Hematopoietic multipotent progenitor cell treated with erythropoietin and hydrocortisone succinate and interleukin-3 and kit ligand, for 8 days (in vitro differentiated cells): ENCODE measurements at regions not wholly inside any gene's neighbourhood (a gene's known extent, or its start where the extent isn't known, plus 50 kb on each side); places are given as distances from the start of the nearest gene placed in this dataset.
A peak's percentile ranks its signal among the peaks of the same experiment; 100 is the strongest.
"Not testable (repeated sequence)": the region's sequence is repeated elsewhere in the genome, so short reads cannot be mapped to it uniquely, and the experiment has no call there.

ENCODE experiments used
- DNase-seq: peaks from one replicate; pipeline ENCODE4 v3.0.0-alpha.2; 2015

GRCh38 chr4:37771771-37772170 is 54.7 kb upstream of the PGM2 start:
- no peak for DNase-seq

- DNase-seq, result no peak
These were observed 56.5 kb upstream of the PGM2 start for GRCh38 chr4:37770016-37770415.

GRCh38 chr4:37769391-37769989 is 57.0 kb upstream of the PGM2 start:
- peak; percentile 66 for DNase-seq

GRCh38 chr4:37767546-37767945 is 58.9 kb upstream of the PGM2 start:
- peak; percentile 80 for DNase-seq

- DNase-seq, result no peak
These were observed 59.5 kb upstream of the PGM2 start for GRCh38 chr4:37767019-37767418.

- no peak for DNase-seq
These were observed 60.7 kb upstream of the PGM2 start for GRCh38 chr4:37765741-37766140.

GRCh38 chr4:37763831-37764230 is 62.7 kb upstream of the PGM2 start:
- DNase-seq, result no peak

GRCh38 chr4:37762991-37763368 is 63.5 kb upstream of the PGM2 start:
- peak; percentile 17 for DNase-seq

GRCh38 chr4:37762294-37762990 is 64.0 kb upstream of the PGM2 start:
- DNase-seq, result peak; percentile 56

GRCh38 chr4:37760840-37761239 is 65.6 kb upstream of the PGM2 start:
- no peak for DNase-seq

- DNase-seq, result no peak
These were observed 66.7 kb upstream of the PGM2 start for GRCh38 chr4:37759833-37760232.

- peak; percentile 26 for DNase-seq
These were observed 68.3 kb upstream of the PGM2 start for GRCh38 chr4:37758226-37758625.

- DNase-seq, result no peak
These were observed 68.7 kb upstream of the PGM2 start for GRCh38 chr4:37757761-37758160.

- no peak for DNase-seq
These were observed 69.4 kb upstream of the PGM2 start for GRCh38 chr4:37757121-37757520.

- peak; percentile 47 for DNase-seq
These were observed 68.4 kb upstream of the RELL1 start for GRCh38 chr4:37754410-37755185.

- no peak for DNase-seq
These were observed 63.3 kb upstream of the RELL1 start for GRCh38 chr4:37749398-37749988.

- DNase-seq, result no peak
These were observed 62.3 kb upstream of the RELL1 start for GRCh38 chr4:37748485-37748884.

GRCh38 chr4:37747772-37748330 is 61.7 kb upstream of the RELL1 start:
- no peak for DNase-seq

- DNase-seq, result not testable (repeated sequence)
These were observed 60.7 kb upstream of the RELL1 start for GRCh38 chr4:37746852-37747251.

- DNase-seq, result no peak
These were observed 59.8 kb upstream of the RELL1 start for GRCh38 chr4:37745946-37746345.

- DNase-seq, result no peak
These were observed 56.0 kb upstream of the RELL1 start for GRCh38 chr4:37742149-37742548.

GRCh38 chr4:37741564-37741963 is 55.4 kb upstream of the RELL1 start:
- DNase-seq, result no peak

- peak; percentile 69 for DNase-seq
These were observed 54.4 kb upstream of the RELL1 start for GRCh38 chr4:37740546-37740945.
